ENCODE measurements at regions not wholly inside any gene's neighbourhood (a gene's known extent, or its start where the extent isn't known, plus 50 kb on each side); places are given as distances from the start of the nearest gene placed in this dataset.
A peak's percentile ranks its signal among the peaks of the same experiment; 100 is the strongest.

DNA sequence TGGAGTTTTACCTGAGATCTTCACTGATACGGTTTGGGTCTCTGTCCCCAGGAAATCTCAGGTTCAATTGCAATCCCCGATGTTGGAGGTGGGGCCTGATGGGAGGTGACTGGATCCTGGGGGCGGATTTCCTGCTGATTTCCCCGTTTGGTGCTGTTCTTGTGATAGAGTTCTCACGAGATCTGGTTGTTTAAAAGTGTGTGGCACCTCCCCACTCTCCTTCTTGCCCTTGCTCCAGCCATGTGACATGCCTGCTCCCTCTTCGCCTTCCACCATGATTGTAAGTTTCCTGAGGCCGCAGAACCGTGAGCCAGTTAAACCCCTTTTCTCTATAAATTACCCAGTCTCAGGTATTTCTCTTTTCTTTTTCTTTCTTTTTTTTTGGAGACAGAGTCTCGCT is 126.4 kb upstream of the SLC45A1 start:
- no peak overlapping the region for H2AFZ ChIP-seq (ENCODE audit: low read depth, low read length)
- no peaks in the 10 kb centered on the region for H3K36me3 ChIP-seq (ENCODE audit: insufficient read depth, low read length)
- H3K4me1 ChIP-seq (ENCODE audit: insufficient read depth, low read length), result no peaks in the 10 kb centered on the region
- H3K4me3 ChIP-seq (ENCODE audit: low read length), result no peak overlapping the region
- no peaks in the 10 kb centered on the region for H3K27me3 ChIP-seq (ENCODE audit: insufficient read depth, low read length)
- H3K9me3 ChIP-seq (ENCODE audit: low read length), result no peaks in the 10 kb centered on the region

DNA sequence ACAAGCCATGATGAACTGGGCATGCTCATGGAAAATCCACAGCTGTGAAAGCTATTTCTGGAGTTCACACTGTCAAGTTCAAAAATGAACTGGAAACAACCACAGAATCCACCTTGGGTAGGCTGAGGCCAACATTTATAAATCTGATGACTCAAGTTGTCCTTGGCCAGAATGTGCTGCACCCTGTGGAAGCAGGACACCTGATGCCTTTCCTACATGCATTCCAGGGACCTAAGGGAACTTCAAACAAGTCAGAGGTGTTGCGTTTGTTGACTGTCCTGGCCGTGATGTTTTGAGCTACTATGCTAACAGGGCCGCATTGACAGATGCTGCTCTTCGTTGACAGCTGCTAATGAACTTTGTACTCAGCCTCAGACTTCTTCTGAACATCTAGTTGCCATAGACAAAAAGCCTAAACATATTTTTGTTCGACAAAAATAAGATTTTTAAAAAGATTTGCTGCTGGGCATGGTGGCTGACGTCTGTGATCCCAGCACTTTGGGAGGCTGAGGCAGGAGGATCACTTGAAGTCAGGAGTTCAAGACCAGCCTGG is 127.9 kb upstream of the SLC45A1 start:
- no peaks in the 10 kb centered on the region for H3K27me3 ChIP-seq (ENCODE audit: insufficient read depth, low read length)
- no peak overlapping the region for H3K4me3 ChIP-seq (ENCODE audit: low read length)
- H3K36me3 ChIP-seq (ENCODE audit: insufficient read depth, low read length), result no peaks in the 10 kb centered on the region
- H2AFZ ChIP-seq (ENCODE audit: low read depth, low read length), result no peak overlapping the region
- no peaks in the 10 kb centered on the region for H3K4me1 ChIP-seq (ENCODE audit: insufficient read depth, low read length)
- H3K9me3 ChIP-seq (ENCODE audit: low read length), result no peaks in the 10 kb centered on the region

DNA sequence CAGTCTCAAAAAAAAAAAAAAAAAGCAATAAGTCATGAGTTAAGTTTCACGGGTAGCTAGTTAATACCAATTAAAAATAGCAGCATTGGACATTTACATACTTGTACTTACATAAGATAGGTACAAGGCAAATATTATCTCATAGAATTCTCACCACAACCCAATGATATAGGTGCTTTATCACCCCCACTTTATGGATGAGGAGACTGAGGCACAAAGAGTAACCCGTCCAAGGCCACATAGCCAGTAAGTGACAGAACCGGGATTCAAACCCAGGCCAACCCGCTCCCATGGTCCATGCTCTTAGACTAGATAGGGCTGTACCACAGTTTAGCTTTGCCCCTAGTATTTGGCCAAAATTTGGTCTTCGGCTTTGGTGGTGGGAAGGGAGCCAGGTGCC is 132.5 kb upstream of the SLC45A1 start:
- H3K27me3 ChIP-seq (ENCODE audit: insufficient read depth, low read length), result no peaks in the 10 kb centered on the region

DNA sequence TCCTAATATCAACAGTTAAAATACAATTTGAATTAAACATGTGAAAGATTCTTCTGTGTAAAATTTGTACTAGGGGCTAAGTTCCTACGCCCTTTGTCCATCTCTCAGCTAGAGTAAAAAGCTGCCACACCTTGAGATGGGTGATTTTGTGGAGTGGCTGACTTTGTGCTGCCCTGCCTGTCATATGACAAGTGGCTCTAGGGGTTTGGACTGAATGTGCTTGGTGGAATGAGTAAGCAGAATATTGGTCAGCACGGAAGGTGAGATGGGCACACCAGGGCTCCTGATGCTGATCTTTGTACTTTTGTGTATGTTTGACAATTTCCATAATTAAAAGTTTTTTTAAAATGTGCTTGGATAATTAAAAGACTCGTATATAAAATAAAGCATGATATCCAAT is 133.6 kb upstream of the SLC45A1 start:
- no peaks in the 10 kb centered on the region for H3K27me3 ChIP-seq (ENCODE audit: insufficient read depth, low read length)
- H2AFZ ChIP-seq (ENCODE audit: low read depth, low read length), result no peak overlapping the region
- no peaks in the 10 kb centered on the region for H3K9me3 ChIP-seq (ENCODE audit: low read length)
- H3K4me3 ChIP-seq (ENCODE audit: low read length), result no peak overlapping the region
- H3K36me3 ChIP-seq (ENCODE audit: insufficient read depth, low read length), result no peaks in the 10 kb centered on the region
- H3K4me1 ChIP-seq (ENCODE audit: insufficient read depth, low read length), result no peaks in the 10 kb centered on the region

More for the DNA sequence above, 132.5 kb upstream of the SLC45A1 start:
- H3K36me3 ChIP-seq (ENCODE audit: insufficient read depth, low read length), result no peaks in the 10 kb centered on the region
- H3K4me3 ChIP-seq (ENCODE audit: low read length), result no peak overlapping the region
- no peaks in the 10 kb centered on the region for H3K4me1 ChIP-seq (ENCODE audit: insufficient read depth, low read length)
- no peak overlapping the region for H2AFZ ChIP-seq (ENCODE audit: low read depth, low read length)
- no peaks in the 10 kb centered on the region for H3K9me3 ChIP-seq (ENCODE audit: low read length)

DNA sequence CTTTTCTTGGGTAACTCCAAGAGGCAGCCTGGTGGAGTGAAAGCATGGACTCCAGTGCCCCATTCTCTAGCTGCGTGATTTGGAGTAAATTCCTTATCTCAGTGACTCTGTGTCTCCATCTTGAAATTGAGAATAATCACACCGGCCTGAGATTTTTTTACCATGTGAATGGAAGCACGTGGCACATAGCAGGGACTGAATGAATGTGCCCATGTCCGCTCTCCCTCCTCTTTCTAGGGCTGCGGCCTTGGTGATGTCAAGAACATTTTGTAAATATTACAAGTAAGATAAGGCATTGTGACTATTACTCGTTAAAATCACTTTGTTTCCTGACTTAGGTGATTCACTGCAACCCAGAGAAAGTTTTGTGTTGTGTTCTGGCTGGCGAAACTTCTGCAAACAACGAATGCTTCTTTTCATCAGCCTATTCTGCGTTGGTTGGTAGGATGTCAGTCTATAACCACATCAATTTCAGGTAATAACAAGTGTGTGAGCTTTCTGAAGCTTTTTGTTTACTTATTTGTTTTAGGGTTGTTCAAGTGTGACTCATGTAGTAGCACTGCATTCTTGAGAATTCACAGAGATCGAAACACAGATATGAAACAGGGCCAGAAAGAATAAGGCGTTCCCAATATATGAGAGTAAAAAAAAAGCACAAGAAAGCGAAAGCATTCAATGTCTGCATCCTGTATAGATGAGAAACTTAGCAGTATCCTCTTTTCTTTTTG is 135.7 kb upstream of the SLC45A1 start:
- no peaks in the 10 kb centered on the region for H3K4me1 ChIP-seq (ENCODE audit: insufficient read depth, low read length)
- no peaks in the 10 kb centered on the region for H3K36me3 ChIP-seq (ENCODE audit: insufficient read depth, low read length)
- H2AFZ ChIP-seq (ENCODE audit: low read depth, low read length), result no peak overlapping the region
- H3K9me3 ChIP-seq (ENCODE audit: low read length), result peaks cover 3% of the 10 kb centered on the region
- no peaks in the 10 kb centered on the region for H3K27me3 ChIP-seq (ENCODE audit: insufficient read depth, low read length)
- H3K4me3 ChIP-seq (ENCODE audit: low read length), result no peak overlapping the region

DNA sequence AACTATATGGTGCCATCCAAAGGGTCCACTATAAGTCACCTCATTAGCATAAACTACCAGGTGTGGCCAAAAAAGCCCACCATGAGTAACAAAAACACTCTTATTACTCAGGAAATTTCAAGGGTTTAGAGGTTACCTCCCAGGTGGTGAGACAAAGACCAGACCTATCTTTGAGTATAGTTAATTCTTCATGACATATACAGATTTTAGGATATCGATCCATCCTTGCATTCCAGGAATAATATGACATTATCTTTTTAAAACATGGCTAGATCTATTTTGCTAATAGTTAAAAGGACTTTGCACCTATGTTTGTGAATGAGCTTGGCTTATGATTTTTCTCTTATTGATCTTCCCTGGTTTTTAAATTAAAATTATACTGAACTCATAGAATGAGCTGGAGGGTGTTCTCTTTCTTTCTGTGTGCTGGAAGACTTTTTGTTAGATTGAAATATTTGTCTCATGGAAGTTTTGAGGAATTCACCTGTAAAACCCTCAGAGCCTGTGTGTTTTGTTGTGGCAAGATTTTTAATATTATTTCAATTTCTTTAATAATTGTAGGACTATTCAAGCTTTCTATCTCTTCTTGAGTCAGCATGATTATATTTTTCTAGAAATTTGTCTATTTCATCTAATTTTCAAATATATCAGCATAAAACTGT is 138.7 kb upstream of the SLC45A1 start:
- Histone ChIP-seq H3K4me3 (ENCODE audit: low read length) (no peak overlapping the region), H3K27me3 (ENCODE audit: insufficient read depth, low read length) (no peaks in the 10 kb centered on the region), H2AFZ (ENCODE audit: low read depth, low read length) (no peak overlapping the region), H3K4me1 (ENCODE audit: insufficient read depth, low read length) (no peaks in the 10 kb centered on the region), H3K36me3 (ENCODE audit: insufficient read depth, low read length) (no peaks in the 10 kb centered on the region), H3K9me3 (ENCODE audit: low read length) (peaks cover 3% of the 10 kb centered on the region)

DNA sequence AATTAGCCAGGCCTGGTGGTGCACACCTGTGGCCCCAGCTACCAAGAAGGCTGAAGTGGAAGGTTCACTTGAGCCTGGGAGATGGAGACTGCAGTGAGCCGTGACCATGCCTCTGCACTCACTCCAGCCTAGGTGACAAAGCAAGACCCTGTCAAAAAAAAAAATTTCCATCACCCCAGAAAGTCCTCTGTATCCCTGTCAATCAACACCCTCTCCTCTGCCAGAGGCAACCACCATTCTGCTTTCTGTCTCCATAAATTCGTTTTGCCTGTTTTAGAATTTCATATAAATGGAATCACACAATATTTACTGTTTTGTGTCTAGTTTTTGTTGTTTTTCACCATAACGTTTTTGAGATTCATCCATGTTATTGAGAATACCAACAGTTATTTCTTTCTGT is 141.6 kb upstream of the SLC45A1 start:
- H2AFZ ChIP-seq (ENCODE audit: low read depth, low read length), result no peak overlapping the region
- no peaks in the 10 kb centered on the region for H3K4me1 ChIP-seq (ENCODE audit: insufficient read depth, low read length)
- H3K36me3 ChIP-seq (ENCODE audit: insufficient read depth, low read length), result no peaks in the 10 kb centered on the region
- peaks cover 3% of the 10 kb centered on the region for H3K9me3 ChIP-seq (ENCODE audit: low read length)
- H3K27me3 ChIP-seq (ENCODE audit: insufficient read depth, low read length), result no peaks in the 10 kb centered on the region
- H3K4me3 ChIP-seq (ENCODE audit: low read length), result no peak overlapping the region

DNA sequence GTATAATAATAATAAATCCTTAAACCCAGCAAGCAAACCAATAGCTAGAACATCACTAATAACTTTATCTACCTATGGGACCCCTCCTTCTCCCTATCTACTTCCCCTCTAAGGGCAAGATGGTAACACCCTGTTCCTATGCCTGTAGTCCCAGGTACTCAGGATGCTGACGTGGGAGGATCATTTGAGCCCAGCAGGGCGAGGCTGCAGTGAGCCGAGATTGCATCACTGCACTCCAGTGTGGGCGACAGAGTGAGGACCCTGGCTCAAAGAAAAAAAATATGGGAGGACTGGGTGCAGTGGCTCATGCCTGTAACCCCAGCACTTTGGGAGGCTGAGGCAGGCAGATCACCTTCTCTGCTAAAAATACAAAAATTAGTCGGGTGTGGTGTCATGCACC is 143.1 kb upstream of the SLC45A1 start:
- H2AFZ ChIP-seq (ENCODE audit: low read depth, low read length), result no peak overlapping the region
- peaks cover 4% of the 10 kb centered on the region for H3K4me1 ChIP-seq (ENCODE audit: insufficient read depth, low read length)
- H3K36me3 ChIP-seq (ENCODE audit: insufficient read depth, low read length), result no peaks in the 10 kb centered on the region

DNA sequence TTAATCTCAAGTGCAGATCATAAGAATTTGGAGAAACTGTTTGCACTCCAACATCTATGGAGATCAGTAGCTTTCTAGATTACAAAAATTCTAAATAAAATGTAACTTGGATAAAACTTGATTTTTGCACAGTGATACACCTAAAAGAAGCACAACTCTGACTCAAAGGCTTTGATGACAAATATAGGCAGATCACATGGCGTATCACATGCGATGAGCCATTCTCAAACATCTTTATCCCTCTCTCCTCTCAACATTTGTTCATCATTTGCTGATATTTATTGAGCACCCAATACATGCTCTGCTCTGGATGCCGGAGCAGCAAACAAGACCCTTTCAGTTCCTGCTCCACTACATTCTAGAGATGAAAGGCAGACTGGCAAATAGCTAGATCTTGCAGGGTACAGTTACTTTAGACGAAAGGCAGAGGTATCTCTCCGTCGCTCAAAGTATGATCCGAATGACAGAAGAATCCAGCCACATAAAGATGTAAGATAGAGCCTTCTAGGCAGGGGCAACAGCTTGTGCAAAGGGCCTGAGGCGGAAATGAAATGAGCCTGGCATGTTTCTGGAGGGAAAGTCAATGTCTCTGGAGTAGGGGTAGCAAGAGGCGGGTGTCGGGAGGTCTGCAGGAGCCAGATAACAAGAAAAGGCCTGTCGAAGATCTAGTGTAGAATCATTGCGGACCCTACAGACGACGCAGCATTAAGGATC is 145.8 kb upstream of the ERRFI1 start:
- H3K4me3 ChIP-seq (ENCODE audit: low read length), result no peak overlapping the region
- H3K27me3 ChIP-seq (ENCODE audit: insufficient read depth, low read length), result no peaks in the 10 kb centered on the region
- no peak overlapping the region for H2AFZ ChIP-seq (ENCODE audit: low read depth, low read length)
- H3K36me3 ChIP-seq (ENCODE audit: insufficient read depth, low read length), result no peaks in the 10 kb centered on the region
- H3K4me1 ChIP-seq (ENCODE audit: insufficient read depth, low read length), result peaks cover 11% of the 10 kb centered on the region
- H3K9me3 ChIP-seq (ENCODE audit: low read length), result peaks cover 2% of the 10 kb centered on the region

More for the DNA sequence above, 143.1 kb upstream of the SLC45A1 start:
- no peak overlapping the region for H3K4me3 ChIP-seq (ENCODE audit: low read length)
- no peaks in the 10 kb centered on the region for H3K27me3 ChIP-seq (ENCODE audit: insufficient read depth, low read length)
- peaks cover 5% of the 10 kb centered on the region for H3K9me3 ChIP-seq (ENCODE audit: low read length)

DNA sequence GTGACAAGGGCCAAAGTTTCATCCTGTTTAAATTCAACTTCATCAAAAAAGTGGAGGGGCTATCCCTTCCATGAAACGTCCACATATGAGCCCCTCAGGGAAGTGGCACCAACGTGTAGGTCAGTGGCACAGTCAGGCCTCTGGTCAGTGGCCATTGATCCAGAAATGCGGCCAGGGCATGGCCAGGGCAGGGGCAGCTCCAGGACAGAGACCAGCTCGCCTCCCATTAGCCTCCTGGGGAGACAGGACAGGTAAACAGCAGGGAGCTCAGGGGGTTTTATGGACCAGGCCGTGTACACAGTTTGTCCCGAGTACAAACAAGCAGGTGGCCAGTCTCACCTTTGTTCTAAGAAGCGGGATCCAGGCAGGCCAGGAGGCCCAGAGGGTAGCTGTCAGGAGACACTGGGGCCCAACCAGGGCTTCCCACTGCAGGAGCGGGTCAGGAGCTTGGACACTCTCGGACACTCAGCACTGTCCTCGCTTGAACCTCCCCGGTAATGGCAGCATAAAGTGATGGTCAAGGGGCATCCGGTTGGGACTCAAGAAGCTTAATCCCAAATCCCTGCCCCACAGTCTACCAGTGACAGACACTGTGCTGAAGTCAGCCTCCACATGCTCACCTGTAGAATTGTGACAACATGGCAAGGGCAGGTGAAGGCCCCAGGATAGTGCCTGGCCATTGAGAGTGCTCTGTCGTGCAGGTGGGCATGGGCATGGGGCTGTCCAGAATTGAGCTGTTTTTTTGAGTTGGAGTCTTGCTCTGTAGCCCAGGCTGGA is 144.1 kb upstream of the ERRFI1 start:
- Histone ChIP-seq H3K4me1 (ENCODE audit: insufficient read depth, low read length) (peaks cover 11% of the 10 kb centered on the region), H3K9me3 (ENCODE audit: low read length) (peaks cover 2% of the 10 kb centered on the region), H3K4me3 (ENCODE audit: low read length) (no peak overlapping the region), H3K36me3 (ENCODE audit: insufficient read depth, low read length) (no peaks in the 10 kb centered on the region), H3K27me3 (ENCODE audit: insufficient read depth, low read length) (no peaks in the 10 kb centered on the region), H2AFZ (ENCODE audit: low read depth, low read length) (peak overlapping the region; percentile 15)

DNA sequence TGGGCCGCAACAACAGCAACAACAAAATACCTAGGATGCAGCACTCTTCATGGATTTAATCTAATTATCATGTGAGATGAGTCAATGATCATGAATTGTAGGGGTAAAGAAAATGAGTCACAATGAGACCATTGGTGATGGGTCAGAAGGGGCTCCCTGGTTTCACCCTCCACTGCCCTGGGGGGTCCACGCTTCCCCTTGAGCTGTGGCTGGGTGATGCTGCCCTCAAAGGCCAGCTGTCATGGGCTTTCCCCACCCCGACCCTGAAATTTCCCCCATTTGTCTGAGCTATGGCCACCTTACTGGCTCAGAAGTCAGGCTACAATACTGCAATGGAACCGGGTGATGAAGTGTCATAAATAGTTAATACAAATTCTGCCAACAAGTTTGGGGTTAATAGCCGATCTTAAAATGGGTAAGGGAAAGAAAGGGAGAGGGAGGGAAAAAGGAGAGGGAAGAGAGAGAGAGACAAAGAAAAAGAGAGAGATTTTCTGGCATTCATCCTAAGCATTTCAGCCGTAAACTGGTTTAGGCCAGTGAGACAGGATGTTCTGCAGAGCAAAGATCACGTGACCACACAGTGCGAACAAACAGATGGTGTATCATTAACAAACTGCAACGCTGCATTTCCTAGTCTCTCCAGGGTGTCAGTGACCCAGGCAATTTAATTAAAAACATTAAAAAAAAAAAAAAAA is 143.4 kb upstream of the ERRFI1 start:
- H3K9me3 ChIP-seq (ENCODE audit: low read length), result peaks cover 2% of the 10 kb centered on the region
- no peaks in the 10 kb centered on the region for H3K36me3 ChIP-seq (ENCODE audit: insufficient read depth, low read length)
- H3K4me1 ChIP-seq (ENCODE audit: insufficient read depth, low read length), result peaks cover 11% of the 10 kb centered on the region
- H3K27me3 ChIP-seq (ENCODE audit: insufficient read depth, low read length), result no peaks in the 10 kb centered on the region
- H2AFZ ChIP-seq (ENCODE audit: low read depth, low read length), result peak overlapping the region; percentile 15
- H3K4me3 ChIP-seq (ENCODE audit: low read length), result no peak overlapping the region

DNA sequence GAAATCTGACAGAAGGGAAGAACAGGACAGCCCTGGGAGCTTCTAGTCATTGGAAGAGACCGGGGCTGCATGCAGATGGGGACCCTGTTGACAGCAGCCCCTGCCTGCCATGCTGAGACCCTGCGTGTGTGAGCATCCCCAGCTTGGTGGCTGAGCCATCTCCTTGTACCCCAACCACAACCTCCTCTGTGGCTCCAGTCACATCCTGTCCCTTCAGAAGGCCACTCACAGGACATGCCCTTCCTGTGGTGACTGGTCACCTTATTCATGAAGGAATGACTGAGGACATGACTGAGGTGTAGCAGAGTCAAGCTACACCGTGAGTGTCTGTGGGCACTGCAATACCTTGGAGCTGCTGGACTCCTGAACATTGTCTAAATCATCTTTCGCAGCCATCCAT is 141.8 kb upstream of the ERRFI1 start:
- Histone ChIP-seq H3K4me1 (ENCODE audit: insufficient read depth, low read length) (peaks cover 11% of the 10 kb centered on the region), H3K9me3 (ENCODE audit: low read length) (peaks cover 2% of the 10 kb centered on the region), H2AFZ (ENCODE audit: low read depth, low read length) (no peak overlapping the region), H3K27me3 (ENCODE audit: insufficient read depth, low read length) (no peaks in the 10 kb centered on the region), H3K4me3 (ENCODE audit: low read length) (no peak overlapping the region), H3K36me3 (ENCODE audit: insufficient read depth, low read length) (no peaks in the 10 kb centered on the region)
